ENCODE measurements at regions not wholly inside any gene's neighbourhood (a gene's known extent, or its start where the extent isn't known, plus 50 kb on each side); places are given as distances from the start of the nearest gene placed in this dataset.
"Not testable (repeated sequence)": the region's sequence is repeated elsewhere in the genome, so short reads cannot be mapped to it uniquely, and the experiment has no call there.

DNA sequence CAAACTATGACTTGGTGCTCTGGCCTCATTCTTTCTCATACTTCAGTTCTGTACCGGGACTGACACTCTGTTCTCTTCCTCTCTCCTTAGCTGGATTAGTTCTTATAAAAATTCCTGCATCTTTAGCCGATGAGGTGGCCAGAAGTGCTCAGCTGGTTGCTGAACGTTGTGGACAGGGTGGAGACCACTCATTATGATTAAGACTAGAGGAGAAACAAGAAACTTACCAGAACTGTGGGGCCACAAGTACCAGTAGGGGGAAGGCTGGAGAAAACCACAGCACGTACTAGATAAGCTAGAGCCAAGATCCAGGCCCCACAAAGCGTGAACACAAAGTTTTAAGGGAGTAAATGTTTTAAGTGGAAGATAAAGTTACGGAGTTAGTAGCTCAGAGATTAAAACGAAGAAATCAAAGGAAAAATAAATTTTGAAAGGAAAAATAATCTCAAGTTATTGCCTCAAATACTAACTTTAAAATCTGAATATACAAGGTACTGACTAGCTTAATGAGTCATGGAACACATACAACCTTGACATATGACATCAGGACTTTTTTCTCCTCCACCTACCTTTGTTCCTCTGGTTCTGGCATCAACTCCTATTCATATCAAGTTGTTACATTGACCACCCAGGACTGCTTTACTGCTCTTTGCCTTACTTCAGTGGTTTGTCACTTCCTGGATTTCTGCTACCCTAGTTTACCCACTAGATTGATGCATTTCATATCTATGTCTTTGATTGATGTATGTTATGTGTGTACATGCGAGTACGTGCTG lies 469.0 kb downstream of the TFEC start:
- H3K4me3 ChIP-seq (replicated peaks in 1 of 2; ENCODE audit: low read depth in 2 of 2, low read length in 2 of 2) = no peak overlapping the region
- TF ChIP-seq, protein P1, sequence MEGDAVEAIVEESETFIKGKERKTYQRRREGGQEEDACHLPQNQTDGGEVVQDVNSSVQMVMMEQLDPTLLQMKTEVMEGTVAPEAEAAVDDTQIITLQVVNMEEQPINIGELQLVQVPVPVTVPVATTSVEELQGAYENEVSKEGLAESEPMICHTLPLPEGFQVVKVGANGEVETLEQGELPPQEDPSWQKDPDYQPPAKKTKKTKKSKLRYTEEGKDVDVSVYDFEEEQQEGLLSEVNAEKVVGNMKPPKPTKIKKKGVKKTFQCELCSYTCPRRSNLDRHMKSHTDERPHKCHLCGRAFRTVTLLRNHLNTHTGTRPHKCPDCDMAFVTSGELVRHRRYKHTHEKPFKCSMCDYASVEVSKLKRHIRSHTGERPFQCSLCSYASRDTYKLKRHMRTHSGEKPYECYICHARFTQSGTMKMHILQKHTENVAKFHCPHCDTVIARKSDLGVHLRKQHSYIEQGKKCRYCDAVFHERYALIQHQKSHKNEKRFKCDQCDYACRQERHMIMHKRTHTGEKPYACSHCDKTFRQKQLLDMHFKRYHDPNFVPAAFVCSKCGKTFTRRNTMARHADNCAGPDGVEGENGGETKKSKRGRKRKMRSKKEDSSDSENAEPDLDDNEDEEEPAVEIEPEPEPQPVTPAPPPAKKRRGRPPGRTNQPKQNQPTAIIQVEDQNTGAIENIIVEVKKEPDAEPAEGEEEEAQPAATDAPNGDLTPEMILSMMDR (IDR thresholded peaks at IDR 0.05; ENCODE audit: low read depth, low read length) = no peak

DNA sequence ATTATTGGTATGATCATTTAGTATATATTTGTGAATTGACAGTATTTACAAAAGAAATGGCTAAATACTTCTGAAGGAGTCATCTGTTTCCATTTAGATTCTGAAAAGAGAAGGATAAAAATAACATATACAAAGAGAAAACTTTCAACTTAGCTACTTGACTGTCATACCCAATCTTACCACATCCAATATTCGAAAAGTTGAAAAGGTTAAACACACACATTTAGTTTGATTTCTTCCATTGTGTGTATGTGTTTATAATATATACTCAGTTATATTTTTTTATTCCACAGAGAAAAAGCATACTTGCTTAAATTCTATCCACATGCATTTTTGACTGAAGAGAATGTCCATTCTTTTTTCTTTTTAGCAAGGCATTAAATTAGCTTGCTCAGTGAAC lies 470.7 kb downstream of the TFEC start:
- TF ChIP-seq, protein P1 (IDR thresholded peaks at IDR 0.05; ENCODE audit: low read depth, low read length) = no peak
- no peak for DNase-seq (ENCODE audit: low read depth in 2 of 2)
- H3K4me3 ChIP-seq (replicated peaks in 1 of 2; ENCODE audit: low read depth in 2 of 2, low read length in 2 of 2) = no peak overlapping the region

More for the DNA sequence above, 469.0 kb downstream of the TFEC start:
- DNase-seq (ENCODE audit: low read depth in 2 of 2) = peak; percentile 58 to 94

DNA sequence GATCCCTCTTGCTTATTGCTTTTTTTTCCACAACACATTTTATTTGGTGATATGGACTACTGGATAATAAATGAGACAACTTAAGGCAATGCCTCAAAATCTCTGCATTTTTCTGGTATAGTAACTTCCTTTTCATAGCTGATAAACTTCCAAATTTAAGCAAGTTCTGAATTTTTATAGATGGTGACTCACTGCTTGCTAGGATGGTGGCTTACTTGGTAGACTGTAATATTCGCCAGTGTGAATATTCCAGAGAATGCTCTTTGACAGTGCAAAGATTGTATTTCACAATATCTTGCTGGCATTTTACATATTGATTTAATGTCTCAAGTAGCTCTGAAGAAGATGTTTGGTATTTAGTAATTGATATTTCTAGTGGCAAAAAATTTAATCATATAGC lies 472.4 kb downstream of the TFEC start:
- TF ChIP-seq, protein P1 (IDR thresholded peaks at IDR 0.05; ENCODE audit: low read depth, low read length) = no peak
- DNase-seq (ENCODE audit: low read depth in 2 of 2) = peak; percentile 25 to 69
- no peak overlapping the region for H3K4me3 ChIP-seq (replicated peaks in 1 of 2; ENCODE audit: low read depth in 2 of 2, low read length in 2 of 2)

DNA sequence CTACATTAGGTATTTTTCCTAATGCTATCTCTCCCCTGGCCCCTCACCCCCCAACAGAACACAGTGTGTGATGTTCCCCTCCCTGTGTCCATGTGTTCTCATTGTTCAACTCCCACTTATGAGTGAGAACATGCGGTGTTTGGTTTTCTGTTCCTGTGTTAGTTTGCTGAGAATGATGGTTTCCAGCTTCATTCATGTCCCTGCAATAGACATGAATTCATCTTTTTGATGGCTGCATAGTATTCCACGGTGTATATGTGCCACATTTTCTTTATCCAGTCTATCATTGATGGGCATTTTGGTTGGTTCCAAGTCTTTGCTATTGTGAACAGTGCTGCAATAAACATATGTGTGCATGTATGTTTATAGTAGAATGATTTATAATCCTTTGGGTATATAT lies 473.3 kb downstream of the TFEC start:
- not testable (repeated sequence) for DNase-seq (ENCODE audit: low read depth in 2 of 2); H3K4me3 ChIP-seq (replicated peaks in 1 of 2; ENCODE audit: low read depth in 2 of 2, low read length in 2 of 2)

DNA sequence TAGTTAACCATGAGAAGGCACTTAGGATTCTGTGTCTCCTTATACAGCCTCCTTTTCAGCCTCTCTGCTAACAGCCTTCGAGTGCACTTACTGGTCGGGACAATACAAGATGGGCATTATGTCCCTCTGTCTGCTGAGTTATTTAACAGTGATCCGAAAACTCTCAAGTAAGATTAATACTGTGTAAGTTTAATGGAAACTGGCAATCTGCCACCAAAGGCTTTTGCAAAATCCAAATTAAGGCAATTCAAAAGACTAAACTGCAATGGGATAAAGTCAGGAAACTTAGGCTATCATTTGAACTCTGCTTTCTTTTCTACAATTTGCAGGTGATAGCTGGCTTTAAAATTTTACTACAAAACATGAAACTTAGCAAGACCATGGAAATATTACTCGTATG lies 477.8 kb downstream of the TFEC start:
- H3K4me3 ChIP-seq (replicated peaks in 1 of 2; ENCODE audit: low read depth in 2 of 2, low read length in 2 of 2) = no peak overlapping the region
- no peak for DNase-seq (ENCODE audit: low read depth in 2 of 2)
- TF ChIP-seq, protein P1 (IDR thresholded peaks at IDR 0.05; ENCODE audit: low read depth, low read length) = no peak

DNA sequence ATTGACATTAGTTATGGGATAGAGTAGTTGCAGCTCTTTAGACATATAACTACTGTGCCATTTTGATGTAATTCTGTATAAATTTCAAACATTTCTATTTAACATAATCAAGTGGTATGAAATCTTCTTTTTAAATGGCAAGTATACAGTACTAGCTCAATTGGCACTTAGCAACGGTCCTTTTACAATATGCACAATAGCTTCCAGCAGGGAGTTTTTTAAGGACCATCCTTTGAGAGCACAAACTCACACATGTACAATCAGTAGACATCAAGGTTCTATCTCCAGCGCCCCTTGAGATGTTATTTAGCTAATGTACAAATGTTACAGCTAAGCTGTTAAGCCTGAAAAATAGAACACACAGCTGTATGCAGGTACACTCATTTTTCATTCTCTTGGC lies 480.7 kb downstream of the TFEC start:
- H3K4me3 ChIP-seq (replicated peaks in 1 of 2; ENCODE audit: low read depth in 2 of 2, low read length in 2 of 2) = no peak overlapping the region
- TF ChIP-seq, protein P1 (IDR thresholded peaks at IDR 0.05; ENCODE audit: low read depth, low read length) = no peak
- DNase-seq (ENCODE audit: low read depth in 2 of 2) = no peak

DNA sequence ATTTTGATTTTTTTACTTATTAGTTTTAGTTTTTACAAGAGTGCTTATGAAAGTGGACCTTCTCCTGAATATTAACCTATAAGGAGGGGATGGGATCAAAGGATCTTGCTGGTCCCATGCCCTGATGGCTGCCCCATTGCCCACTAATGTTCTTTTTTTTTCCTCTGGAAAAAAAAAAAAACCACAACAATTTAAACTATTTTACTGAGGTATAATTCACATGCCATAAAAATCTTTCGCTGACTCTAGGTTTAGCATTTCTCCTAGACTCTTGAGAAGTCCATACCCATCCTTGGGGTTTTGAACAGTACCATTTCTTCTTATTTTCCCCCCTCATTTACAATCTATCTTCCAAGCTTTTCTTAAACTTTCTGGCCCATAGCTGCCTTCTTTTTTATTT lies 481.8 kb downstream of the TFEC start:
- TF ChIP-seq, protein P1 (IDR thresholded peaks at IDR 0.05; ENCODE audit: low read depth, low read length) = no peak
- no peak for DNase-seq (ENCODE audit: low read depth in 2 of 2)
- H3K4me3 ChIP-seq (replicated peaks in 1 of 2; ENCODE audit: low read depth in 2 of 2, low read length in 2 of 2) = no peak overlapping the region
